ENCODE measurements at regions not wholly inside any gene's neighbourhood (a gene's known extent, or its start where the extent isn't known, plus 50 kb on each side); places are given as distances from the start of the nearest gene placed in this dataset.
A peak's percentile ranks its signal among the peaks of the same experiment; 100 is the strongest.
"Not testable (repeated sequence)": the region's sequence is repeated elsewhere in the genome, so short reads cannot be mapped to it uniquely, and the experiment has no call there.

- H3K36me3 ChIP-seq (ENCODE audit: insufficient read depth, low read length); CTCF ChIA-PET; H3K27me3 ChIP-seq (ENCODE audit: insufficient read depth, low read length, poor library complexity, severe bottlenecking); H3K9me3 Mint-ChIP-seq; H3K4me3 Mint-ChIP-seq; H3K4me1 Mint-ChIP-seq; H3K36me3 Mint-ChIP-seq; H3K4me1 ChIP-seq (ENCODE audit: insufficient read depth, low read length); POLR2A ChIA-PET; DNase-seq; H3K9me3 ChIP-seq (ENCODE audit: low read length); H3K27ac Mint-ChIP-seq; H3K4me3 ChIP-seq (ENCODE audit: low read length); H3K27ac ChIP-seq (ENCODE audit: low read depth, low read length): not testable (repeated sequence)
- H3K27me3 Mint-ChIP-seq: peaks cover 6 to 16% of the 10 kb centered on the region in 2 donors
Observed at GRCh38 chr16:88157686-88158085, 206.5 kb downstream of the BANP start.

- H3K36me3 Mint-ChIP-seq; H3K4me1 Mint-ChIP-seq; H3K27ac Mint-ChIP-seq; H3K4me3 ChIP-seq (ENCODE audit: low read length); H3K4me3 Mint-ChIP-seq; H3K9me3 ChIP-seq (ENCODE audit: low read length); H3K9me3 Mint-ChIP-seq; DNase-seq; H3K4me1 ChIP-seq (ENCODE audit: insufficient read depth, low read length); H3K27ac ChIP-seq (ENCODE audit: low read depth, low read length); POLR2A ChIA-PET; CTCF ChIA-PET; H3K27me3 ChIP-seq (ENCODE audit: insufficient read depth, low read length, poor library complexity, severe bottlenecking); H3K36me3 ChIP-seq (ENCODE audit: insufficient read depth, low read length): not testable (repeated sequence)
- H3K27me3 Mint-ChIP-seq: peaks cover 6 to 16% of the 10 kb centered on the region in 2 donors
Observed at GRCh38 chr16:88158256-88159045, 207.2 kb downstream of the BANP start.

- H3K36me3 ChIP-seq (ENCODE audit: insufficient read depth, low read length); H3K27me3 ChIP-seq (ENCODE audit: insufficient read depth, low read length, poor library complexity, severe bottlenecking); H3K9me3 Mint-ChIP-seq; H3K27ac ChIP-seq (ENCODE audit: low read depth, low read length); CTCF ChIA-PET; POLR2A ChIA-PET; H3K36me3 Mint-ChIP-seq; H3K4me3 ChIP-seq (ENCODE audit: low read length); H3K9me3 ChIP-seq (ENCODE audit: low read length); H3K4me3 Mint-ChIP-seq; H3K4me1 ChIP-seq (ENCODE audit: insufficient read depth, low read length); H3K4me1 Mint-ChIP-seq; DNase-seq: not testable (repeated sequence)
- Mint-ChIP-seq H3K27me3 (peaks cover 7 to 16% of the 10 kb centered on the region in 2 donors), H3K27ac (peak overlapping the region in 1 of 8 donors; percentile 14)
Observed at GRCh38 chr16:88159046-88159896, 208.0 kb downstream of the BANP start.

GRCh38 chr16:88159897-88160335, 208.7 kb downstream of the BANP start:
- H3K4me1 ChIP-seq (ENCODE audit: insufficient read depth, low read length); CTCF ChIA-PET; H3K4me3 ChIP-seq (ENCODE audit: low read length); H3K9me3 Mint-ChIP-seq; H3K27ac ChIP-seq (ENCODE audit: low read depth, low read length); H3K4me3 Mint-ChIP-seq; H3K27ac Mint-ChIP-seq; POLR2A ChIA-PET; H3K27me3 ChIP-seq (ENCODE audit: insufficient read depth, low read length, poor library complexity, severe bottlenecking); H3K36me3 ChIP-seq (ENCODE audit: insufficient read depth, low read length); DNase-seq; H3K9me3 ChIP-seq (ENCODE audit: low read length); H3K36me3 Mint-ChIP-seq; H3K4me1 Mint-ChIP-seq: not testable (repeated sequence)
- peaks cover 7 to 16% of the 10 kb centered on the region in 2 donors for H3K27me3 Mint-ChIP-seq

GRCh38 chr16:88161191-88161590, 210.0 kb downstream of the BANP start:
- H3K4me3 Mint-ChIP-seq; CTCF ChIA-PET; POLR2A ChIA-PET; H3K36me3 Mint-ChIP-seq; H3K27ac ChIP-seq (ENCODE audit: low read depth, low read length); H3K4me1 ChIP-seq (ENCODE audit: insufficient read depth, low read length); DNase-seq; H3K9me3 Mint-ChIP-seq; H3K27me3 ChIP-seq (ENCODE audit: insufficient read depth, low read length, poor library complexity, severe bottlenecking); H3K27me3 Mint-ChIP-seq; H3K4me1 Mint-ChIP-seq; H3K9me3 ChIP-seq (ENCODE audit: low read length); H3K36me3 ChIP-seq (ENCODE audit: insufficient read depth, low read length); H3K4me3 ChIP-seq (ENCODE audit: low read length); H3K27ac Mint-ChIP-seq: not testable (repeated sequence)

- H3K4me1 ChIP-seq (ENCODE audit: insufficient read depth, low read length); H3K27ac ChIP-seq (ENCODE audit: low read depth, low read length); H3K27me3 ChIP-seq (ENCODE audit: insufficient read depth, low read length, poor library complexity, severe bottlenecking); H3K27ac Mint-ChIP-seq; H3K4me3 ChIP-seq (ENCODE audit: low read length); DNase-seq; POLR2A ChIA-PET; H3K36me3 ChIP-seq (ENCODE audit: insufficient read depth, low read length); H3K9me3 ChIP-seq (ENCODE audit: low read length); H3K36me3 Mint-ChIP-seq; H3K4me1 Mint-ChIP-seq; CTCF ChIA-PET; H3K27me3 Mint-ChIP-seq; H3K4me3 Mint-ChIP-seq; H3K9me3 Mint-ChIP-seq: not testable (repeated sequence)
Observed at GRCh38 chr16:88161623-88162275, 210.5 kb downstream of the BANP start.

GRCh38 chr16:88162778-88163177, 211.5 kb downstream of the BANP start:
- H3K9me3 ChIP-seq (ENCODE audit: low read length); H3K27ac Mint-ChIP-seq; CTCF ChIA-PET; H3K9me3 Mint-ChIP-seq; H3K4me1 ChIP-seq (ENCODE audit: insufficient read depth, low read length); H3K27me3 ChIP-seq (ENCODE audit: insufficient read depth, low read length, poor library complexity, severe bottlenecking); H3K36me3 ChIP-seq (ENCODE audit: insufficient read depth, low read length); POLR2A ChIA-PET; H3K4me3 ChIP-seq (ENCODE audit: low read length); H3K36me3 Mint-ChIP-seq; H3K27ac ChIP-seq (ENCODE audit: low read depth, low read length); DNase-seq; H3K4me3 Mint-ChIP-seq; H3K4me1 Mint-ChIP-seq: not testable (repeated sequence)
- peaks cover 5 to 10% of the 10 kb centered on the region in 2 donors for H3K27me3 Mint-ChIP-seq

- H3K27ac ChIP-seq (ENCODE audit: low read depth, low read length); H3K27ac Mint-ChIP-seq; H3K27me3 Mint-ChIP-seq; H3K4me1 ChIP-seq (ENCODE audit: insufficient read depth, low read length); H3K4me3 ChIP-seq (ENCODE audit: low read length); CTCF ChIA-PET; DNase-seq; H3K36me3 Mint-ChIP-seq; H3K9me3 ChIP-seq (ENCODE audit: low read length); H3K27me3 ChIP-seq (ENCODE audit: insufficient read depth, low read length, poor library complexity, severe bottlenecking); H3K9me3 Mint-ChIP-seq; POLR2A ChIA-PET; H3K4me3 Mint-ChIP-seq; H3K4me1 Mint-ChIP-seq; H3K36me3 ChIP-seq (ENCODE audit: insufficient read depth, low read length): not testable (repeated sequence)
Observed at GRCh38 chr16:88164196-88165039, 213.2 kb downstream of the BANP start.
